DMS53 (cell line): ENCODE measurements at regions not wholly inside any gene's neighbourhood (a gene's known extent, or its start where the extent isn't known, plus 50 kb on each side); places are given as distances from the start of the nearest gene placed in this dataset.
"Not testable (repeated sequence)": the region's sequence is repeated elsewhere in the genome, so short reads cannot be mapped to it uniquely, and the experiment has no call there.

ENCODE experiments used
- DNase-seq: peaks from one replicate; lab custom pipeline; 2025; lab: John Stamatoyannopoulos, UW

DNA sequence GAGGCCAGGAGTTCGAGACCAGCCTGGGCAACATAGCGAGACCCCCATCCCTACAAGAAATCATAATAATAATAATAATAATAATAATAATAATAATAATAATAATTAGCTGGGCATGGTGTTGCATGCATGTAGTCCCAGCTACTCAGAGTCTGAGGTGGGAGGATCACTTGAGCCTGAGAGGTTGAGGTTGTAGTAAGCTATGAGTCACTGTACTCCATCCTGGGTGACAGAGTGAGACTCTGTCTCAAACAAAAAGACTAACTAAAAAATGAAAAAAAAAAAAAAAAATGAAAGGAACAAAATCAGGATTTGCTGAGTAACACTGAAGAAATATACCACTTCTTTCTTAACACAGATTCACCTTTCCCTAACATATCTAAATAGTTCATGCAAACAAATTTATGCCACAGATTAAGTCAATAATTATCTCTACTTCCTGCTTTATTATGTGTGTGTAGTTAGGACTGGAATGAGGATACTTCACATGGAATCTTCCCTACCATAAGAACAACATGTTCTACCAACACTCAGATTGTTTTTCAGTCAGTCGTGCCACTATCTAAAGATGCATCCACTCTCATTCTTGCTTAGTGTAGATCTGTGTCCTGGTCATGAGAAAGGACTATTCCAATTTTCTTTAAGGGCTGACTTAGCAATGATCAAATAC lies 928.7 kb downstream of the SLC4A3 start:
- DNase-seq, result peak; percentile 59

DNA sequence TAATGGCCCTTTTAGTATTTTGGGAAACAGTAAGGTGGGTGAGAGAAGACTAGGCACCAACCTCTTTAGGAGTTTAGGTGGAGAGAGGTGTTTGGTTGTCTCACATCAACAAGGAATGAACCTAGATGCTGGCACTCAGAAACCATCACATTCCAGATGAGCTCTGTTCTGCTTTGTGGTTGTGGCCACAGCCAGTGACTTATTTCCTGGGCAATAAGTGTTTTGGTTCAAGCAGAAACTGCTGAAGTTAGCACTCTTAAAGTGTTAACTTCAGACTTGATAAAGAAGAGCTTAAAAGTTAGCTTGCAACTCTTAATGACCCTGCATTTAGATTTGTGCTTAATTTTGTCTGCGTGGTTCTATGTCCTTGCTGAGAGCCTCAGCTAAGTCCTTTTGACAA lies 929.2 kb downstream of the SLC4A3 start:
- no peak for DNase-seq

DNA sequence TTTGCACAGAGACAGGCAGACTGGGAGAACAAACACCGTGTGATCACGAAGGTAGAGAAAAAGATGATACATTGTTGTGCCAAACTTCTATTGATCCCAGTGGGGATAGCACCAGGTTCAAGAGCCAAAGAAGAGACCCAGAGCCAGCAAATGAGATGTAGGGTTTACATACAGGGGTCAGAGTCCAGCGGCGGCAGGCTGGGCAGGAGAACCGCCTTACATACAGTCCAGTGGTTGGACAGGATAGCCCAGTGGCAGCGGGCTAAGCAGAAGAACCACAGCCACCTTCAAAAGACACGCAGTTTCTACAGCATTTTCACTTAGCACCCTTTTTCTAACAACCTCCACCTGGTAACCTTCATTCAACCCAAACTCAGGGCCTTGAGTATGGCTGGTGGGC lies 932.8 kb downstream of the SLC4A3 start:
- DNase-seq, result no peak

DNA sequence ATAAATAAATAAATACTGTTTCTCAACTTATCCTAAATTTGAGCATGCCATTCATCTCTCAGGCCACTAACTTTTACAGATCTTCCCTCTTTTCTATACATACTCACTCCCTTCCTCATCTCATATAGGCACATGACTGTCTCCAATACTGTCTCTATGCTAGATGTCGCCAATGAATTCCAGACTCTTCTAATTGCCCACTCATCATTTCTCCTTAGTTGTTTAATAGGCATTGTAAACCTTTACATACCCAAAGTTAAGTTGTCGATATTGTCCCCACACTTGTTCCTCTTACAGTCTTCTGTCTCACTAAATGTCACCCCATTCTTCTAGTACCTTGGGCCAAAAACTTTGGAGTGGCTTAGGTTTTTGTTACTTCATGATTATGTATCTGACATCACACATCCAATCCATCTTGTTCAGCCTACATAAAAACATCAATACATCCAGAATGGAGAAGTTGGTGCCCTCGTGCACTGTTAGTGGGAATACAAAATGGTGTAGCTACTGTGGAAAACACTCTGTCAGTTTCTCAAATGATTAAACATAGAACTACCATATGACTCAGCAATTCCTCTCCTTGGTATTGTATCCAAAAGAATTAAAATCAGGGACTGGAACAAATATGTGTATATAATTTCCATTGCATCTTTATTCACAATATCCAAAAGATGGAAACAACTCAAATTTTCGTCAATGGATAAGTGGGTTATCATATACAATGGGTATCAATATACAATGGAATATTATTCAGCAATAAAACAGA lies 935.1 kb downstream of the SLC4A3 start:
- no peak for DNase-seq

- no peak for DNase-seq
Measured at GRCh38 chr2:220568296-220568695, 940.9 kb downstream of the SLC4A3 start.

DNA sequence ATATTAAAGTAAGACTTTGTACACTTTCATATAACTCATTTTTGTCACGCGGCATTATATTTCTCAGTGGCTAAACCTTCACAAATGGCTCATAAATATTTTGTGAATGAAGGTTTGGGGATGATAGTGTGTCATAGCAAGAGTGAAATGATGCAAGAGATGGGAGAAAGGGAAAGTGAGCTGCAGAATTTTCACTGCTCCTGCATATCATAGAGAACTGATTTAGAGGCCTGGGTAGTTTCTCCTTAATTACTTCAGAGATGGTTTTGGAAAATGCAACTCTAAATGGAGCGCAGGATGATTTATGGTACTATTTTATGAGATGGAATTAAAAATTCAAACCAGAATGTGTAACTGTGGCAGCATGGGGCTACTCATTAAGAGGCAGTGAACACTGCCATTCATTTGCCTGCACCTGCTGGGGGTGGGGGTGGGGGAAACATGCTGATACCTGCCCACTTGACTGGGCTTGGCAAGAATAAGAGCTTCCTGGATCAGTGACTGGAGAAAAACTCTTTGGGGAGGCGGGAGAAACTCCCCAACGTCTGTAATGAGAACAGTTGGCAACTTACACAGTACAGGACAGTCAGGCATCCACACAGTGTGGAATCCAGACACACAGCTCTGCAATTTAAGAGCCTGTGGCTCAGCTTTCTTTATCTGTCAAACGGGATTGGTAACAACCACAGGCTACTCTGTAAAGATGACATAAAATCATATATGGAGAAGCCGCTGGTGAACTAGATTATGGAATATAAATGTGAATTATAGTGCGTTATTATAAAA lies 941.9 kb downstream of the SLC4A3 start:
- DNase-seq, result peak; percentile 48

GRCh38 chr2:220572385-220572784 lies 945.0 kb downstream of the SLC4A3 start:
- no peak for DNase-seq

- no peak for DNase-seq
Measured at GRCh38 chr2:220574038-220574437, 946.6 kb downstream of the SLC4A3 start.

GRCh38 chr2:220575963-220576362 lies 948.5 kb downstream of the SLC4A3 start:
- DNase-seq, result no peak

DNA sequence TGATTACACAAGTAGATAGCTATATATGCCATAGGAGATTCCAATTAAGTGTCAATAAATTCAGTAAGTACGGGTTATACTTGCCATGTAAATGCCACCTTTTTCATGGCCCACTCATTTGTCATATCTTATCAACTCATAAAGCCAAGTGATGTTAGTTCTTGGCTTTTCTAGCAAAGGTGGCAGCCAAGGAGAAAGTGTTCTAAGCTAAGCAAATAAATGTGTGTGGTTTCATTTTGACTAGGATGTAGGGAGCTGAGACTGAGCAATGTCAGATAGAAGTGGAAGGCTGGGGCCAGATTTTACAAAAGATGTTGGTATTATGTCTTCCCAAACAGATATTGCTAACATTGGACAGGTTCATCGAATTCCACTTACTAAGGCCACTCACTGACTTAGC lies 952.0 kb downstream of the SLC4A3 start:
- DNase-seq, result no peak

- no peak for DNase-seq
Measured at GRCh38 chr2:220580113-220580512, 952.7 kb downstream of the SLC4A3 start.

DNA sequence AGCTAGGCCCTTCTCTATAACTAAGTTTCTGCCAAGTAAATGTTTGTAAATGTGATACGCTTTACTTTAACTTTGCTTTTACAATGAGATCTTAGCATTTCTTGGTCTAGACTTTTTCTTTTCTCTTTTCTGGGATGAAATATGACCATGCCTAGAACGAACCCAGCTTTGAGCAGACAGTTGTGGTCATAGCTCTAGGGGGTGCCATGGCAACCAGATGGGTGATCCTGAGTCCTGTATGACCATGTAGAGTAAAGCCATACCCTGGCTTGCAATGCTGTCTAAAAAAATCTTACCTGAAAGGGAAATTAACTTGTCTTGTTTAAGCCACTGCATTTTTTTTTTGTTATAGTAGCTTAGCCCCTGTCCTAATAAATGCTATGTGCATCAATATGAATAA lies 956.3 kb downstream of the SLC4A3 start:
- no peak for DNase-seq

DNA sequence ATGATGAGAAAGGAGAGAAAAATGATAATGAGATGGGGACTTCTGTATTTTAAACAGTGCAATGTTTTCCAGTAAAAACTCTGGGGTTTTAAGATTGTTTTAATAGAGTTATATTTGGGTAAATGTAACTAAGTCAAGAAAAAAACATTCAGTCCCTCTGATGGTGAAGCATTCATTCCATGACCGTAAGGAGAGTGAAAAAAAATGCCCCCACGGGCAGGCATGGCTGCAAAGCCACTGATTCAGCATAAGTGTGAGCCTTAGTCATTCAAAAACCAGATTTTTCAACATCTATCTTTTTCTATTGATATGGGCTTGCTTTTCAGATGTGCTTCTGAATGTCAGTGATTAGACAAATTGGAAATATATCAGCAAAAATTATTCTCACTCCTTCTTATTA lies 957.8 kb downstream of the SLC4A3 start:
- DNase-seq, result no peak

GRCh38 chr2:220586980-220587530 lies 959.6 kb downstream of the SLC4A3 start:
- DNase-seq, result no peak

- no peak for DNase-seq
Measured at GRCh38 chr2:220588148-220588547, 960.7 kb downstream of the SLC4A3 start.

GRCh38 chr2:220590476-220590875 lies 963.0 kb downstream of the SLC4A3 start:
- DNase-seq, result no peak

GRCh38 chr2:220593526-220593925 lies 966.1 kb downstream of the SLC4A3 start:
- DNase-seq, result no peak

DNA sequence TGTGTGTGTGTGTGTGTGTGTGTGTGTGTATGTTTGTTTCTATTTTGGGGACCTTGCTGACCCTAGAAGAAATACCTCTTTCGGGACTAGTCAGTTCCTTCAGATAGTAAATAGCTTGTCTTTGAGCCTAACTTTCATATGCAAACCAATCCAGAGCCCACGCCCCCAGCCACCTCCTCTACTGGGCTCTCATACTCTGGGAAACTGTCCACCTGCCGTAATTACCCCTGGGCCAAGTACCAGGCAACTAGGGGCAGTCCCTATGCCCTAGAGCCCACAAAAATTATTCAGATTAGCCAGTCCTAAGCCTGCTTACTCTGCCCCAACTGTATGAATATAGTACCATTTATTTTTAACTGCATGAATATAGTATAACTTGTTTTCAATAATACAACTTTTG lies 970.4 kb downstream of the EPHA4 start:
- no peak for DNase-seq

DNA sequence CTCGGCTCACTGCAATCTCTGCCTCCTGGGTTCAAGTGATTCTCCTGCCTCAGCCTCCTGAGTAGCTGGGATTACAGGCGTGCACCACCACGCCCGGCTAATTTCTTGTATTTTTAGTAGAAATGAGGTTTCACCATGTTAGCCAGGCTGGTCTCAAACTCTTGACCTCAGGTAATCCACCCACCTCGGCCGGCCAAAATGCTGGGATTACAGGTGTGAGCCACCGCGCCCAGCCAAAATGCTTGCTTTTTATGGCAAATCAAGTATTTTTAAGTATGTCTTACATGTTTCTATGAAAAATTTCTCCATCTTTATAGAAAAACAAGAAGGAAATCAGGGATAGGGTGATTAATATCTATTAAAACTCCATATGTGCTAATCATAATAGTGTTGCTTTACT lies 959.1 kb downstream of the EPHA4 start:
- not testable (repeated sequence) for DNase-seq

GRCh38 chr2:220614064-220614463 lies 958.0 kb downstream of the EPHA4 start:
- no peak for DNase-seq

- DNase-seq, result peak; percentile 62
Measured at GRCh38 chr2:220619525-220620220, 952.4 kb downstream of the EPHA4 start.

- DNase-seq, result no peak
Measured at GRCh38 chr2:220626603-220627002, 945.5 kb downstream of the EPHA4 start.
